ENCODE measurements at regions not wholly inside any gene's neighbourhood (a gene's known extent, or its start where the extent isn't known, plus 50 kb on each side); places are given as distances from the start of the nearest gene placed in this dataset.
"Not testable (repeated sequence)": the region's sequence is repeated elsewhere in the genome, so short reads cannot be mapped to it uniquely, and the experiment has no call there.

GRCh38 chr15:69613988-69614387 is 161.4 kb downstream of the RPLP1 start:
- no peak overlapping the region for H3K4me3 ChIP-seq
- no TSS peak for BruUV-seq (replicated peaks)
- H3K27me3 ChIP-seq (ENCODE audit: insufficient read depth, low read depth), result no peaks in the 10 kb centered on the region
- no peak overlapping the region for H2AFZ ChIP-seq
- no peak overlapping the region for H3K4me2 ChIP-seq
- no peaks in the 10 kb centered on the region for H4K20me1 ChIP-seq (ENCODE audit: insufficient read depth)
- intact Hi-C loops (cut with micrococcal nuclease; ENCODE audit: unreplicated experiment), result no loop called here
- H3F3A ChIP-seq (ENCODE audit: insufficient read depth, low read depth), result no peaks in the 10 kb centered on the region
- H3K79me2 ChIP-seq (ENCODE audit: low read depth), result no peaks in the 10 kb centered on the region
- no peak overlapping the region for H3K27ac ChIP-seq
- no peaks in the 10 kb centered on the region for H3K36me3 ChIP-seq (ENCODE audit: low read depth)
- ChIA-PET CTCF (no interaction called here), POLR2A (ENCODE audit: unreplicated experiment) (no interaction called here)
- no peaks in the 10 kb centered on the region for H3K9me2 ChIP-seq (ENCODE audit: insufficient read depth)
- H3K4me1 ChIP-seq (replicated peaks; ENCODE audit: insufficient read depth), result peaks cover 9% of the 10 kb centered on the region; the same call in 1 of the 2 replicates
- TF ChIP-seq EZH2 (IDR thresholded peaks at IDR 0.05; ENCODE audit: low read depth), result no peak
- no peak for TF ChIP-seq CTCF (conservative IDR thresholded peaks at IDR 0.05)
- no peaks in the 10 kb centered on the region for H3K9me3 ChIP-seq (ENCODE audit: insufficient read depth, low read depth)
- DNase-seq, result no peak

GRCh38 chr15:69615736-69616135 is 163.1 kb downstream of the RPLP1 start:
- no peaks in the 10 kb centered on the region for H3K9me2 ChIP-seq (ENCODE audit: insufficient read depth)
- H2AFZ ChIP-seq, result no peak overlapping the region
- no peaks in the 10 kb centered on the region for H3K27me3 ChIP-seq (ENCODE audit: insufficient read depth, low read depth)
- no peak for DNase-seq
- H3K4me3 ChIP-seq, result no peak overlapping the region
- H3K36me3 ChIP-seq (ENCODE audit: low read depth), result no peaks in the 10 kb centered on the region
- H3K9me3 ChIP-seq (ENCODE audit: insufficient read depth, low read depth), result no peaks in the 10 kb centered on the region
- H4K20me1 ChIP-seq (ENCODE audit: insufficient read depth), result no peaks in the 10 kb centered on the region
- H3K4me1 ChIP-seq (replicated peaks; ENCODE audit: insufficient read depth), result no peaks in the 10 kb centered on the region
- TF ChIP-seq CTCF (conservative IDR thresholded peaks at IDR 0.05), result no peak
- no peak for TF ChIP-seq EZH2 (IDR thresholded peaks at IDR 0.05; ENCODE audit: low read depth)
- H3F3A ChIP-seq (ENCODE audit: insufficient read depth, low read depth), result no peaks in the 10 kb centered on the region
- no TSS peak for BruUV-seq (replicated peaks)
- H3K27ac ChIP-seq, result no peak overlapping the region
- intact Hi-C loops (cut with micrococcal nuclease; ENCODE audit: unreplicated experiment), result no loop called here
- CTCF ChIA-PET, result no interaction called here
- POLR2A ChIA-PET (ENCODE audit: unreplicated experiment), result no interaction called here
- H3K4me2 ChIP-seq, result no peak overlapping the region
- no peaks in the 10 kb centered on the region for H3K79me2 ChIP-seq (ENCODE audit: low read depth)

GRCh38 chr15:69616558-69616957 is 163.9 kb downstream of the RPLP1 start:
- BruUV-seq (replicated peaks), result no TSS peak
- DNase-seq, result no peak
- ChIA-PET CTCF (no interaction called here), POLR2A (ENCODE audit: unreplicated experiment) (interaction anchor here (0.7 kb wide), 1 partner anchor 483 kb away, joined by 6 read pairs; no protein-coding TSS in a partner anchor)
- Histone ChIP-seq H3K36me3 (ENCODE audit: low read depth) (no peaks in the 10 kb centered on the region), H3F3A (ENCODE audit: insufficient read depth, low read depth) (no peaks in the 10 kb centered on the region), H3K9me2 (ENCODE audit: insufficient read depth) (no peaks in the 10 kb centered on the region), H4K20me1 (ENCODE audit: insufficient read depth) (no peaks in the 10 kb centered on the region), H3K4me2 (no peak overlapping the region), H3K27me3 (ENCODE audit: insufficient read depth, low read depth) (no peaks in the 10 kb centered on the region), H2AFZ (no peak overlapping the region), H3K4me1 (replicated peaks; ENCODE audit: insufficient read depth) (no peaks in the 10 kb centered on the region), H3K27ac (no peak overlapping the region), H3K9me3 (ENCODE audit: insufficient read depth, low read depth) (no peaks in the 10 kb centered on the region), H3K4me3 (no peak overlapping the region), H3K79me2 (ENCODE audit: low read depth) (no peaks in the 10 kb centered on the region)
- intact Hi-C loops (cut with micrococcal nuclease; ENCODE audit: unreplicated experiment), result no loop called here
- TF ChIP-seq CTCF (conservative IDR thresholded peaks at IDR 0.05) (no peak), EZH2 (IDR thresholded peaks at IDR 0.05; ENCODE audit: low read depth) (no peak)

- H4K20me1 ChIP-seq (ENCODE audit: insufficient read depth); H3K27me3 ChIP-seq (ENCODE audit: insufficient read depth, low read depth); BruUV-seq (replicated peaks); intact Hi-C loops (cut with micrococcal nuclease; ENCODE audit: unreplicated experiment); H3K4me1 ChIP-seq (replicated peaks; ENCODE audit: insufficient read depth); H3K9me2 ChIP-seq (ENCODE audit: insufficient read depth); H3K4me3 ChIP-seq; H3F3A ChIP-seq (ENCODE audit: insufficient read depth, low read depth); H3K79me2 ChIP-seq (ENCODE audit: low read depth); DNase-seq; CTCF ChIA-PET; H3K27ac ChIP-seq; H3K4me2 ChIP-seq; H3K9me3 ChIP-seq (ENCODE audit: insufficient read depth, low read depth); H3K36me3 ChIP-seq (ENCODE audit: low read depth); H2AFZ ChIP-seq: not testable (repeated sequence)
- POLR2A ChIA-PET (ENCODE audit: unreplicated experiment), result interaction anchor here (0.7 kb wide), 1 partner anchor 482 kb away, joined by 6 read pairs; no protein-coding TSS in a partner anchor
These were observed 164.5 kb downstream of the RPLP1 start for GRCh38 chr15:69617144-69617543.

All from PC-9 (cell line).